ENCODE measurements at regions not wholly inside any gene's neighbourhood (a gene's known extent, or its start where the extent isn't known, plus 50 kb on each side); places are given as distances from the start of the nearest gene placed in this dataset.

DNA sequence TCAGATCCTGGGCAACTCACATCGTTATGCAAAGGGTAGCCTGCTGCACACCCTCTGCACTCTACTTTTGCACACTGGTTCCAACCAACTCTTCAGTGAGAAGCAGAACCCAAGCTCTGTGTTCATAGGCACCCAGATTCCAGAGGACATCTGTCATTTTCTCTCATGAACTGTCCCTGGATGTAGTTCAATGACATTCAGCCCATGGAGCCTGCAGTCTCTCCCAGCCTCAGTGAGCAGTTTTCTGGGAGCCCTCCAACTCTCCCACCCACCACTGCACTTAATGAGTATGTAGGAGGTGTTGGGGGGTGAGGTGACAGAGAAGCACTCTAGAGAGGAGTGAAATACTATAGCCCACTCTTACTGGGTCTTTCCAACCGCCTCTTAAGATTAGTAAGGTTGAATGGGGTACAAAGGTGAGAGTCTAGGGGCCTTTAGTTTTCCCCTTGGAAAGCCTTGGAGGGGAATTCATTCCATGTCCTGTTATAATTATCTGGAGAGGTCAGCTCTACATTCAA is 58.1 kb upstream of the APOBEC4 start:
- no peak for TF ChIP-seq CTCF (IDR thresholded peaks at IDR 0.05)
- ChIA-PET POLR2A (no interaction called here), CTCF (no interaction called here)
- no peaks in the 10 kb centered on the region for H3K4me1 Mint-ChIP-seq
- H3K9me3 Mint-ChIP-seq = no peaks in the 10 kb centered on the region
- ATAC-seq (ENCODE audit: low read depth) (no peak), DNase-seq (no peak)
- no peak overlapping the region for H3K4me3 Mint-ChIP-seq
- intact Hi-C loops (cut with micrococcal nuclease) = no loop called here
- no peaks in the 10 kb centered on the region for H3K27me3 Mint-ChIP-seq
- no peaks in the 10 kb centered on the region for H3K36me3 Mint-ChIP-seq (ENCODE audit: low read depth)
- H3K27ac Mint-ChIP-seq = no peak overlapping the region

DNA sequence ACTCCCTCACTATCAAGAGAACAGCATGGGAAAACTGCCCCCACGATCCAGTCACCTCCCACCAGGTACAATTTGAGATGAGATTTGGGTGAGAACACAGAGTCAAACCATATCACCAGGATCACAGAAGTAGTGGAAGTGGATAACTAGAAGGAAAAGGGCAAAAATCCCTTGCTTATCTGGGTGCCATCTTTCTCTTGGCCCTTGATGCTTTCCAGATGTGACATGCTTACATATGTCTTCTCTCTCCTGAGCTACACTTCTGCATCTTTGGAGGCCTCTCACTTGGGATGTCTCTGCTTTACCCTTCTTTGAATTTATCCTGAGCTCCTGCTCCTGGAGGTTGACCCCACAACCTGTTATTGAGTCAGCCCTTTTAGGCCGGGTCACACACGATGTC is 57.6 kb upstream of the APOBEC4 start:
- intact Hi-C loops (cut with micrococcal nuclease) = no loop called here
- CTCF ChIA-PET = no interaction called here
- POLR2A ChIA-PET = no interaction called here
- no peak for TF ChIP-seq CTCF (IDR thresholded peaks at IDR 0.05)
- no peaks in the 10 kb centered on the region for H3K27me3 Mint-ChIP-seq
- H3K36me3 Mint-ChIP-seq (ENCODE audit: low read depth) = no peaks in the 10 kb centered on the region
- ATAC-seq (ENCODE audit: low read depth) = no peak
- no peaks in the 10 kb centered on the region for H3K9me3 Mint-ChIP-seq
- H3K4me3 Mint-ChIP-seq = no peak overlapping the region
- H3K4me1 Mint-ChIP-seq = no peaks in the 10 kb centered on the region
- DNase-seq = no peak
- H3K27ac Mint-ChIP-seq = no peak overlapping the region

DNA sequence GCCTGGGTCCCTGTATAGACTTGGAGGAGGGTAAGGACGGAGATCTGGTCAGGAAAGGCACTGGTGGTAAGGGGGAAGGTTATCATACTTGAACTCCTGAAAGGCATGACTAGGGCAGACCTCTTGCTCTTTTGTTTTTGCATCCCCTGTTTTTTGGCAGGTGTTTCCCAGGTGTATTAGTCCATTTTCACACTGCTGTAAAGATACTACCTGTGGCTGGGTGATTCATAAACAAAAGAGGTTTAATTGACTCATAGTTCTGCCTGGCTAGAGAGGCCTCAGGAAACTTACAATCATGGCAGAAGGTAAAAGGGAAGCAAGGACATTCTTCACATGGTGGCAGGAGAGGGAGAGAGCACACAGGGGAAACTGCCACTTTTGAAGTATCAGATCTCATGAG is 57.2 kb upstream of the APOBEC4 start:
- Mint-ChIP-seq H3K4me1 (no peaks in the 10 kb centered on the region), H3K36me3 (ENCODE audit: low read depth) (no peaks in the 10 kb centered on the region), H3K4me3 (no peak overlapping the region), H3K27me3 (no peaks in the 10 kb centered on the region), H3K9me3 (no peaks in the 10 kb centered on the region), H3K27ac (no peak overlapping the region)
- intact Hi-C loops (cut with micrococcal nuclease) = no loop called here
- no peak for TF ChIP-seq CTCF (IDR thresholded peaks at IDR 0.05)
- POLR2A ChIA-PET = no interaction called here
- no peak for DNase-seq
- no peak for ATAC-seq (ENCODE audit: low read depth)
- CTCF ChIA-PET = no interaction called here

GRCh38 chr1:183704131-183704530 is 51.0 kb upstream of the APOBEC4 start:
- no peaks in the 10 kb centered on the region for H3K36me3 Mint-ChIP-seq (ENCODE audit: low read depth)
- ATAC-seq (ENCODE audit: low read depth) = no peak
- no peaks in the 10 kb centered on the region for H3K9me3 Mint-ChIP-seq
- H3K4me3 Mint-ChIP-seq = no peak overlapping the region
- H3K27ac Mint-ChIP-seq = no peak overlapping the region
- ChIA-PET CTCF (interaction anchor here (0.7 kb wide), 1 partner anchor 31 kb away, joined by 4 read pairs; no protein-coding TSS in a partner anchor), POLR2A (no interaction called here)
- H3K27me3 Mint-ChIP-seq = no peaks in the 10 kb centered on the region
- H3K4me1 Mint-ChIP-seq = no peaks in the 10 kb centered on the region
- intact Hi-C loops (cut with micrococcal nuclease) = no loop called here
- DNase-seq = no peak
- no peak for TF ChIP-seq CTCF (IDR thresholded peaks at IDR 0.05)
